ENCODE measurements at regions not wholly inside any gene's neighbourhood (a gene's known extent, or its start where the extent isn't known, plus 50 kb on each side); places are given as distances from the start of the nearest gene placed in this dataset.

GRCh38 chr6:89028774-89029173, 51.8 kb upstream of the PNRC1 start:
- POLR2A ChIA-PET, result interaction anchor here (1.0 kb wide), 1 partner anchor 50 kb away, joined by 4 read pairs; no protein-coding TSS in a partner anchor
- ATAC-seq (no peak), DNase-seq (no peak)
- no peaks in the 10 kb centered on the region for H3K36me3 Mint-ChIP-seq
- no peak overlapping the region for H3K27ac Mint-ChIP-seq
- H3K27me3 Mint-ChIP-seq, result peaks cover 0 to 3% (median 0%) of the 10 kb centered on the region in 5 donors
- H3K9me3 Mint-ChIP-seq, result no peaks in the 10 kb centered on the region
- H3K4me3 Mint-ChIP-seq, result no peak overlapping the region
- H3K4me1 Mint-ChIP-seq, result peaks cover 0 to 2% (median 0%) of the 10 kb centered on the region in 4 donors

GRCh38 chr6:89027756-89028155, 52.8 kb upstream of the PNRC1 start:
- Mint-ChIP-seq H3K36me3 (no peaks in the 10 kb centered on the region), H3K4me3 (no peak overlapping the region), H3K27ac (no peak overlapping the region), H3K9me3 (no peaks in the 10 kb centered on the region), H3K4me1 (peaks cover 0 to 2% (median 0%) of the 10 kb centered on the region in 4 donors), H3K27me3 (peaks cover 0 to 3% (median 0%) of the 10 kb centered on the region in 5 donors)
- ATAC-seq (no peak), DNase-seq (no peak)
- POLR2A ChIA-PET, result interaction anchor here (0.6 to 1.0 kb wide), 2 partner anchors 17 to 51 kb away, joined by 3 to 4 read pairs; no protein-coding TSS in a partner anchor

DNA sequence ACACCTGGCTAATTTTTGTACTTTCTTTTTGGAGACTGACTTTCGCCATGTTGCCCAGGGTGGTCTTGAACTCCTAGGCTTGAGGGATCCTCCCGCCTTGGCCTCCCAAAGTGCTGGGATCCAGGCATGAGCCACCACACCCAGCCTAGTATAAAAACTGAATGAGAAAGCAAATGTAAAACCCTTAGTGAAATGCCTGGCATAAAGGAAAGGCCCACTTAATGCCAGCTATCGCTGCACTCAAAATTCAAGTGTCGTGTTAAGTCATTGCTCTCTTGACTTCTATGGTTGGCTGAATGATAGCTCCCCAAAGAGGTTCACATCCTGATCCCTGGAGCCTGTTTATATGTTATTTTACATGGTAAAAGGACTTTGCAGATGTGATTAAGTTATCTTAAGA, 54.4 kb upstream of the PNRC1 start:
- Mint-ChIP-seq H3K27me3 (peaks cover 0 to 3% (median 0%) of the 10 kb centered on the region in 5 donors), H3K36me3 (no peaks in the 10 kb centered on the region), H3K9me3 (no peaks in the 10 kb centered on the region), H3K4me1 (no peaks in the 10 kb centered on the region), H3K4me3 (no peak overlapping the region), H3K27ac (peak overlapping the region in 1 of 10 donors; percentile 43)
- DNase-seq, result no peak
- ATAC-seq, result no peak
- POLR2A ChIA-PET, result no interaction called here

DNA sequence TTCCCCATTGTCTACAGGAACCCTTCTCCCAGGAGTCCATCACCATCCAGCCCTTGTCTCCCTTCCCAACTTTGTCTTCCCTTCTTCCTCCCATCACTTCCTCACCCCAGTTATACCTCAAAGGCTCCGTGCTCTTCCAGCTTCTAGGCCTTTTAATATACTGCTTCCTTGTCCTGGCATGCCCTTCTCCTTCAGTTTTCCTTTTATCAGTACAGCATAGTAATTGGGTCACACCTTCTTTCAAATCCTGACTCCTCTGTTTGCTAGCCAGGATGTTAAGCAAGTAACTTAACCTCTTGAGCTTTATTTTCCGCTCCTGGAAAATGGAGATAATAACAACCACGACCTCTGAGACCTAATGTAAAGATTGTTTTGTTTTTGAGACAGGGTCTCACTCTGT, 54.9 kb upstream of the PNRC1 start:
- H3K4me1 Mint-ChIP-seq, result no peaks in the 10 kb centered on the region
- H3K27ac Mint-ChIP-seq, result peak overlapping the region in 2 of 10 donors; percentile 2 to 43
- H3K36me3 Mint-ChIP-seq, result no peaks in the 10 kb centered on the region
- POLR2A ChIA-PET, result no interaction called here
- no peak overlapping the region for H3K4me3 Mint-ChIP-seq
- ATAC-seq (no peak), DNase-seq (no peak)
- H3K9me3 Mint-ChIP-seq, result no peaks in the 10 kb centered on the region
- peaks cover 0 to 3% (median 0%) of the 10 kb centered on the region in 5 donors for H3K27me3 Mint-ChIP-seq

DNA sequence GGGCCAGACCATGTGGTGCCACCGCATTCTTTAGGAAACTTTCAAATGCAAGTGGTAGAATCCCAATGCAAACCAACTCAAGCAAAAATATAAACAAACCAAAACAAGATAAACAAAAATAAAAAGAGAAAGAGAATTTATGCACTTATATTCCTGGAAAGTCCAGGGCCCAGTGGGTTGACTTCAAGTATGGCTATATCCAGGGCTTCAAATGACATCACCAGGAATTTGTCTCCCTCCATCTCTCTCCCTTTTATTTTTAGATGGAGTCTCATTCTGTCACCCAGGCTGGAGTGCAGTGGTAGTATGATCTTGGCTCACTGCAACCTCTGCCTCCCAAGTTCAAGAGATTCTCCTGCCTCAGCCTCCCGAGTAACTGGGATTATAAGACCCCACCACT, 56.1 kb upstream of the PNRC1 start:
- Mint-ChIP-seq H3K27ac (no peak overlapping the region), H3K4me3 (no peak overlapping the region), H3K27me3 (peaks cover 0 to 3% (median 0%) of the 10 kb centered on the region in 5 donors), H3K9me3 (no peaks in the 10 kb centered on the region), H3K36me3 (no peaks in the 10 kb centered on the region), H3K4me1 (no peaks in the 10 kb centered on the region)
- ATAC-seq, result no peak
- DNase-seq, result no peak
- POLR2A ChIA-PET, result no interaction called here

DNA sequence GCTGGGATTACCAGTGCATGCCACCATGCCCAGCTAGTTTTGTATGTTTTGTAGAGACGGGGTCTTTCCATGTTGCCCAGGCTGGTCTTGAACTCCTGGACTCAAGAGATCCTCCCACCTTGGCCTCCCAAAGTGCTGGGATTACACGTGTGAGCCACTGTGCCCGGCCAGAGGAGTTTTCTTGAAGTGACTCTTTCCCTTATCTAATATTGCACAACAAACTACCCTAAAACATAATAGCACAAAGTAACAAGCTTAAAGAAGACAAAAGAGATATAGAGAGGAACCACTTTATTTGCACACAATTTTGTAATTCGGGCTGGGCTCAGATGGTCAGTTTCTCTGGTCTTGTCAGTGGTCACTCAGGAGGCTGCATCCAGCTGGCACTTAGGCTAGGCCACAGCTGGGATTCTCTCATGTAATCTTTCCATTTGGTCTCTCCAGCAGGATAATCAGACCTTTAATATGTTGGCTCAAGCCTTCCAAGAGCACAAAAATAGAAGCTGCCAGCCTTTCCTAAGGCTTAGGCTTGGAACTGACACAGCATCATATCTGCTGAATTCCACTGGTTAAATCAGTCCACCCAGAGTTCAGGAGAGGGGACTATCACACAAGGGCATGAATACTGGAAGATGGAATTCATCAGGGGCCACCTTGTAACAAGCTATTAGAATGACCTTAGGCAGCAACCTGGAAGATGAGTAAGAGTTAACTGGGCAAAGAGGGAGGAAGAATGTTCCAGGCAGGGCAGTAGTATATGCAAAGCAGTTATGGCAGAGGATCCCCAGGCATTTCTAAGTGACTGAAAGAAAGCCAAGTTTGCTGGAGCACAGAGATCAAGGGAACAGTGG, 56.7 kb upstream of the PNRC1 start:
- peaks cover 0 to 3% (median 0%) of the 10 kb centered on the region in 5 donors for H3K27me3 Mint-ChIP-seq
- no peaks in the 10 kb centered on the region for H3K9me3 Mint-ChIP-seq
- DNase-seq, result no peak
- H3K4me3 Mint-ChIP-seq, result no peak overlapping the region
- H3K4me1 Mint-ChIP-seq, result no peaks in the 10 kb centered on the region
- H3K36me3 Mint-ChIP-seq, result no peaks in the 10 kb centered on the region
- POLR2A ChIA-PET, result no interaction called here
- no peak overlapping the region for H3K27ac Mint-ChIP-seq
- ATAC-seq, result no peak

GRCh38 chr6:89022798-89023197, 57.8 kb upstream of the PNRC1 start:
- Mint-ChIP-seq H3K9me3 (no peaks in the 10 kb centered on the region), H3K27ac (no peak overlapping the region), H3K4me1 (peaks cover 0 to 1% (median 0%) of the 10 kb centered on the region in 4 donors), H3K36me3 (no peaks in the 10 kb centered on the region), H3K27me3 (peaks cover 0 to 2% (median 0%) of the 10 kb centered on the region in 5 donors), H3K4me3 (no peak overlapping the region)
- POLR2A ChIA-PET, result no interaction called here
- no peak for ATAC-seq
- DNase-seq, result no peak

DNA sequence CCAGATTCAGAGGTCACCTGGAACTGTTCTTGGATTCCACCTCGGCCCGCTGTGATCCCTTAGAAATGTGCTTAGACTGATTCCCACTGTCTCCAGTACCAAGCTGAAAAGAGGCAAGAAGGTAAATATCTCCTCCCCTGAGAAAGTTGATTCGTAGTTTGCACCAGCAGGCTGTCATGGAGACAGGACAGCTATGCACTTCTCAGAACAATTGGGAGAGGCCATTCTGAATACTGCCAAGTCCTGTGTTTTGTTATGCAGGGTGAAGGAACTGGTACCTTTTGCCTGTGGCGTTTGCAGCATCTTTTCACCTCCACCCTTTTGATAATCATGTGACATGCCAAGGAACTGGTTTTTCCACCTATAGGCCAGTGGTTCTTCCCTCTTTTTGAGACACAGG, 58.2 kb upstream of the RNGTT start:
- no peak for ATAC-seq
- POLR2A ChIA-PET, result no interaction called here
- H3K27ac Mint-ChIP-seq, result no peak overlapping the region
- peaks cover 0 to 1% (median 0%) of the 10 kb centered on the region in 4 donors for H3K4me1 Mint-ChIP-seq
- peaks cover 0 to 7% (median under 1%) of the 10 kb centered on the region in 9 donors for H3K9me3 Mint-ChIP-seq
- H3K27me3 Mint-ChIP-seq, result no peaks in the 10 kb centered on the region
- H3K36me3 Mint-ChIP-seq, result peaks cover 0 to 6% (median 2%) of the 10 kb centered on the region in 3 donors
- no peak for DNase-seq
- no peak overlapping the region for H3K4me3 Mint-ChIP-seq

GRCh38 chr6:89015971-89016370, 52.6 kb upstream of the RNGTT start:
- H3K4me1 Mint-ChIP-seq, result peaks cover 0 to 3% (median 0%) of the 10 kb centered on the region in 4 donors
- H3K9me3 Mint-ChIP-seq, result peaks cover 0 to 15% (median 5%) of the 10 kb centered on the region in 9 donors
- ATAC-seq, result no peak
- H3K27me3 Mint-ChIP-seq, result peaks cover 0 to 3% (median 2%) of the 10 kb centered on the region in 5 donors
- DNase-seq, result no peak
- H3K27ac Mint-ChIP-seq, result no peak overlapping the region
- no peak overlapping the region for H3K4me3 Mint-ChIP-seq
- H3K36me3 Mint-ChIP-seq, result peaks cover 0 to 14% (median 9%) of the 10 kb centered on the region in 3 donors
- POLR2A ChIA-PET, result no interaction called here

DNA sequence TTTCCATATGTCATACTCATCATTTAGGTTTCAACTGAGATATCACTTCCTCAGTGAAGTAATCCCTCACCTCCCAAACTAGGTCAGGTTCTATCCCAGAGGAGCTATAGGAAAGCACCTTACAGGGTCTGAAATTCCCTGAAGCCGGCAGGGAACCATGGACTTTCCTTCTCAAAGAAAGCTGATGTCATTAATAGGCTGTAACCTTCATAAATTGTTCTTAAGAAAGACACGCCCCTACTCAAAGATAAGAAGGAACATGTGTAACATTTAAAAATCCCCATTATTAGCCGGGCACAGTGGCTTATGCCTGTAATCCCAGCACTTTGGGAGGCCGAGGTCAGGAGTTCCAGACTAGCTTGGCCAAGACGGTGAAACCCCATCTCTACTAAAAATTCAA, 50.0 kb upstream of the RNGTT start:
- Mint-ChIP-seq H3K27me3 (peaks cover 0 to 3% (median 2%) of the 10 kb centered on the region in 5 donors), H3K4me3 (no peak overlapping the region), H3K4me1 (peaks cover 0 to 3% (median under 1%) of the 10 kb centered on the region in 4 donors), H3K9me3 (peaks cover 0 to 15% (median 5%) of the 10 kb centered on the region in 9 donors), H3K36me3 (peaks cover 0 to 14% (median 9%) of the 10 kb centered on the region in 3 donors), H3K27ac (no peak overlapping the region)
- POLR2A ChIA-PET, result no interaction called here
- DNase-seq (no peak), ATAC-seq (no peak)

Measured in naive thymus-derived CD8-positive, alpha-beta T cell (primary cell).